Endothelial cell of umbilical vein (primary cell): ENCODE measurements at regions not wholly inside any gene's neighbourhood (a gene's known extent, or its start where the extent isn't known, plus 50 kb on each side); places are given as distances from the start of the nearest gene placed in this dataset.

Experiments used
- BruUV-seq: library from RNA; stranded (reverse); fragments of 400-500 nt; replicated peaks from 2 replicates; lab custom pipeline; 2021; lab: Mats Ljungman, UMichigan
- CTCF ChIA-PET: fragments of 300-600, 350-600 bp; sonication (Branson Sonifier 250); formaldehyde crosslinking; loops from one replicate; lab custom pipeline; 2021; ENCODE audit warnings: antibody characterized with exemption, inconsistent platforms; lab: Charles Lee
- POLR2A ChIA-PET: fragments of 300-600, 350-600 bp; sonication (Branson Sonifier 250); formaldehyde crosslinking; loops from one replicate; lab custom pipeline; 2021; ENCODE audit warnings: antibody characterized with exemption, inconsistent platforms; lab: Charles Lee
- DNase-seq: peaks from one replicate; pipeline ENCODE4 v3.0.0-alpha.2; 2011; ENCODE audit warnings: low read depth, low spot score
- FAIRE-seq: peaks from 2 replicates; lab custom pipeline; 2011; peaks lifted over from hg19 to GRCh38; lab: Jason Lieb, UNC
- H2AFZ ChIP-seq: 2 replicates; pipeline ENCODE4 v1.6.0; 2012; ENCODE audit warnings: low read depth, low read length, control low read depth, inconsistent platforms
- H3K27ac ChIP-seq: 2 replicates; pipeline ENCODE4 v1.5.1; 2011; ENCODE audit warnings: low read depth, mild to moderate bottlenecking, control low read depth, low read length, moderate library complexity; ENCODE audit not compliant: insufficient read depth
- H3K27me3 ChIP-seq, 2 experiments: 2 replicates each; pipeline versions ENCODE4 v1.6.0 to v1.6.1; 2011; ENCODE audit warnings: low read length in 2 of 2, mixed read lengths in 1 of 2; ENCODE audit not compliant: control insufficient read depth in 2 of 2, insufficient read depth in 2 of 2
- H3K36me3 ChIP-seq, 2 experiments: 2 replicates in 1 of 2; 3 replicates in 1 of 2; pipeline ENCODE4 v1.5.1; 2011; ENCODE audit warnings: low read length in 2 of 2, mild to moderate bottlenecking in 1 of 2, moderate library complexity in 1 of 2; ENCODE audit not compliant: control insufficient read depth in 2 of 2, insufficient read depth in 2 of 2; ENCODE audit errors: extremely low read depth in 1 of 2
- H3K4me1 ChIP-seq: 3 replicates; pipeline ENCODE4 v1.5.1; 2011; ENCODE audit warnings: mild to moderate bottlenecking, low read length; ENCODE audit not compliant: control insufficient read depth, insufficient read depth; ENCODE audit errors: extremely low read depth
- H3K4me2 ChIP-seq: 2 replicates; pipeline ENCODE4 v1.6.1; 2011; ENCODE audit warnings: low read length, control low read depth, mixed read lengths; ENCODE audit not compliant: insufficient read depth
- H3K4me3 ChIP-seq, 3 experiments: fragments of 200-600 bp in 1 of 3; sonication (generic), shearing (Covaris generic) in 1 of 3; replicated peaks in 1 of 3; 2 replicates each; pipeline ENCODE4 v1.5.1; 2011 to 2016; ENCODE audit warnings: control low read depth in 3 of 3, low read length in 3 of 3, mild to moderate bottlenecking in 2 of 3, inconsistent platforms in 1 of 3, low read depth in 1 of 3, moderate library complexity in 1 of 3; ENCODE audit not compliant: insufficient read depth in 1 of 3
- H3K79me2 ChIP-seq: 2 replicates; pipeline ENCODE4 v1.6.0; 2012; ENCODE audit warnings: low read length, inconsistent platforms; ENCODE audit not compliant: control insufficient read depth, insufficient read depth
- H3K9ac ChIP-seq: replicated peaks from 2 replicates; pipeline ENCODE3; 2011; ENCODE audit warnings: low read length, control low read depth; ENCODE audit not compliant: insufficient read depth; ENCODE audit errors: extremely low read depth
- H3K9me1 ChIP-seq: replicated peaks from 3 replicates; pipeline ENCODE4 v1.6.0; 2011; ENCODE audit warnings: mild to moderate bottlenecking, low read length; ENCODE audit not compliant: control insufficient read depth, insufficient read depth; ENCODE audit errors: extremely low read depth
- H3K9me3 ChIP-seq: replicated peaks from 2 replicates; pipeline ENCODE4 v1.5.1; 2012; ENCODE audit warnings: low read length, inconsistent platforms; ENCODE audit not compliant: control insufficient read depth, insufficient read depth
- H4K20me1 ChIP-seq: replicated peaks from 2 replicates; pipeline ENCODE3; 2011; ENCODE audit warnings: mild to moderate bottlenecking, low read length; ENCODE audit not compliant: control insufficient read depth, insufficient read depth; ENCODE audit errors: extremely low read depth
- EZH2 ChIP-seq: IDR thresholded peaks from 2 replicates; pipeline ENCODE4 v1.6.1; 2012; ENCODE audit warnings: borderline replicate concordance, low read depth, mild to moderate bottlenecking, moderate library complexity, low read length, inconsistent platforms; ENCODE audit not compliant: severe bottlenecking
- FOS ChIP-seq: IDR thresholded peaks from 2 replicates; pipeline ENCODE4 v1.6.1; 2011; ENCODE audit warnings: mild to moderate bottlenecking, low read length, moderate library complexity, borderline replicate concordance; ENCODE audit not compliant: insufficient read depth
- GATA2 ChIP-seq: IDR thresholded peaks from 2 replicates; pipeline ENCODE4 v1.7.0; 2011; ENCODE audit warnings: low read depth, mild to moderate bottlenecking, moderate library complexity, mixed read lengths, low read length; ENCODE audit not compliant: insufficient read length, insufficient read depth
- POLR2A ChIP-seq: IDR thresholded peaks from 2 replicates; pipeline ENCODE4 v1.6.1; 2012; ENCODE audit warnings: low read depth, mild to moderate bottlenecking, control low read depth, low read length
- POLR2AphosphoS5 ChIP-seq: IDR thresholded peaks from 2 replicates; pipeline ENCODE4 v1.6.1; 2012; ENCODE audit warnings: low read depth, mild to moderate bottlenecking, control low read depth, low read length, moderate library complexity; ENCODE audit not compliant: insufficient read depth
- dilution Hi-C: fragments of 300-500 bp; cut with MboI; formaldehyde crosslinking; loops from one replicate; pipeline ENCODE4 v1.15.0; 2019; ENCODE audit warnings: low sequenced_read_pairs; ENCODE audit not compliant: extremely low pct_ligation_motif_present
- intact Hi-C: fragments of 100-400 bp; cut with micrococcal nuclease; formaldehyde crosslinking; loops from one replicate; pipeline ENCODE4 v1.10.0; 2022
- TF ChIP-seq, protein P1 (sequence below), 2 donors: IDR thresholded peaks; 1 replicate in 1 of 2; 2 replicates in 1 of 2; pipeline ENCODE4 v1.5.1; 2011; ENCODE audit warnings: low read length in 2 of 2, mild to moderate bottlenecking in 2 of 2, moderate library complexity in 2 of 2, control low read depth in 1 of 2, inconsistent platforms in 1 of 2, low read depth in 1 of 2; ENCODE audit not compliant: insufficient read depth in 1 of 2; ENCODE audit errors: extremely low read depth in 1 of 2

- POLR2A ChIA-PET = no interaction called here
- H4K20me1 ChIP-seq = no peaks in the 10 kb centered on the region
- H3K4me1 ChIP-seq = no peaks in the 10 kb centered on the region
- CTCF ChIA-PET = no interaction called here
- H3K27ac ChIP-seq = no peak overlapping the region
- H3K4me2 ChIP-seq = no peak overlapping the region
- no peak for DNase-seq
- H3K79me2 ChIP-seq = no peaks in the 10 kb centered on the region
- no TSS peak for BruUV-seq
- FAIRE-seq = no peak
- TF ChIP-seq EZH2 (no peak), FOS (no peak), POLR2A (no peak), GATA2 (no peak)
- dilution Hi-C loops (no loop called here), intact Hi-C loops (no loop called here)
- H2AFZ ChIP-seq = no peak overlapping the region
- no peaks in the 10 kb centered on the region for H3K36me3 ChIP-seq
- no peaks in the 10 kb centered on the region for H3K9me1 ChIP-seq
- H3K4me3 ChIP-seq = no peak overlapping the region
- H3K9ac ChIP-seq = no peak overlapping the region
- H3K27me3 ChIP-seq = no peaks in the 10 kb centered on the region
- H3K9me3 ChIP-seq = no peaks in the 10 kb centered on the region
Observed at GRCh38 chrX:76248901-76249300, 76.0 kb downstream of the PBDC1 start.

DNA sequence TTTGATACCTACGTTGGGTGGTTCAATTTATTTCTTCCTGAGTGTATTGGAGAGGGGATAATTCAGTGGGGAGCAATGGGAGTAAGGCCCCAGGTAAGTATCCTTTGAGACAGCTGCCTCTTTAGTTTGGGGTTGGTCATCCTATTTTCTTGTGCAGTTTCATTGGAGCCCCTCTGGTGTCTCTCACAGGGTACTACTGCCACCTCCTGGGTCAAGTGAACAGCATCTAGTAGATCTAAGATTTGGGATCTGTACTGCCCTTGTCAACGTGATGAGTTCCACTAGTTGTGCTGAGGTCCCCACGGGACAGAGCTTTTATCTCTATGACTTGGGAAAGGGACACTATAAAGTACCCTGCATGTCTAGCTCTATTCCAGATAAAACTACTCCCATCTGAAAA, 80.6 kb downstream of the PBDC1 start:
- TF ChIP-seq, protein P1, sequence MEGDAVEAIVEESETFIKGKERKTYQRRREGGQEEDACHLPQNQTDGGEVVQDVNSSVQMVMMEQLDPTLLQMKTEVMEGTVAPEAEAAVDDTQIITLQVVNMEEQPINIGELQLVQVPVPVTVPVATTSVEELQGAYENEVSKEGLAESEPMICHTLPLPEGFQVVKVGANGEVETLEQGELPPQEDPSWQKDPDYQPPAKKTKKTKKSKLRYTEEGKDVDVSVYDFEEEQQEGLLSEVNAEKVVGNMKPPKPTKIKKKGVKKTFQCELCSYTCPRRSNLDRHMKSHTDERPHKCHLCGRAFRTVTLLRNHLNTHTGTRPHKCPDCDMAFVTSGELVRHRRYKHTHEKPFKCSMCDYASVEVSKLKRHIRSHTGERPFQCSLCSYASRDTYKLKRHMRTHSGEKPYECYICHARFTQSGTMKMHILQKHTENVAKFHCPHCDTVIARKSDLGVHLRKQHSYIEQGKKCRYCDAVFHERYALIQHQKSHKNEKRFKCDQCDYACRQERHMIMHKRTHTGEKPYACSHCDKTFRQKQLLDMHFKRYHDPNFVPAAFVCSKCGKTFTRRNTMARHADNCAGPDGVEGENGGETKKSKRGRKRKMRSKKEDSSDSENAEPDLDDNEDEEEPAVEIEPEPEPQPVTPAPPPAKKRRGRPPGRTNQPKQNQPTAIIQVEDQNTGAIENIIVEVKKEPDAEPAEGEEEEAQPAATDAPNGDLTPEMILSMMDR (IDR thresholded peaks at IDR 0.05; ENCODE audit: extremely low read depth in 1 of 2, insufficient read depth in 1 of 2, low read depth in 1 of 2, low read length in 2 of 2) = peak in 1 of 2 donors; percentile 19
- no peak for TF ChIP-seq POLR2AphosphoS5
- intact Hi-C loops = loop anchor here (10.0 kb wide), 1 partner anchor 99 kb away; no protein-coding TSS in a partner anchor

More for the DNA sequence above, 80.6 kb downstream of the PBDC1 start:
- H3K9ac ChIP-seq = no peak overlapping the region
- POLR2A ChIA-PET = no interaction called here
- CTCF ChIA-PET = interaction anchor here (0.6 kb wide), 1 partner anchor 105 kb away, joined by 3 read pairs; no protein-coding TSS in a partner anchor
- H3K4me3 ChIP-seq = no peak overlapping the region
- H3K79me2 ChIP-seq = no peaks in the 10 kb centered on the region
- H3K4me2 ChIP-seq = no peak overlapping the region
- BruUV-seq = no TSS peak
- no peaks in the 10 kb centered on the region for H3K36me3 ChIP-seq
- FAIRE-seq (peak; percentile 37), DNase-seq (peak; percentile 12)
- no peaks in the 10 kb centered on the region for H3K9me3 ChIP-seq
- H4K20me1 ChIP-seq = no peaks in the 10 kb centered on the region
- no peak overlapping the region for H3K27ac ChIP-seq
- no peaks in the 10 kb centered on the region for H3K9me1 ChIP-seq
- dilution Hi-C loops = no loop called here
- H2AFZ ChIP-seq = no peak overlapping the region
- H3K4me1 ChIP-seq = no peaks in the 10 kb centered on the region
- H3K27me3 ChIP-seq = no peaks in the 10 kb centered on the region
